HT-29 (cell line): ENCODE measurements at regions not wholly inside any gene's neighbourhood (a gene's known extent, or its start where the extent isn't known, plus 50 kb on each side); places are given as distances from the start of the nearest gene placed in this dataset.

Experiments used
- DNase-seq: peaks from one replicate; pipeline ENCODE4 v3.0.0-alpha.2; 2015; ENCODE audit warnings: low spot score

DNA sequence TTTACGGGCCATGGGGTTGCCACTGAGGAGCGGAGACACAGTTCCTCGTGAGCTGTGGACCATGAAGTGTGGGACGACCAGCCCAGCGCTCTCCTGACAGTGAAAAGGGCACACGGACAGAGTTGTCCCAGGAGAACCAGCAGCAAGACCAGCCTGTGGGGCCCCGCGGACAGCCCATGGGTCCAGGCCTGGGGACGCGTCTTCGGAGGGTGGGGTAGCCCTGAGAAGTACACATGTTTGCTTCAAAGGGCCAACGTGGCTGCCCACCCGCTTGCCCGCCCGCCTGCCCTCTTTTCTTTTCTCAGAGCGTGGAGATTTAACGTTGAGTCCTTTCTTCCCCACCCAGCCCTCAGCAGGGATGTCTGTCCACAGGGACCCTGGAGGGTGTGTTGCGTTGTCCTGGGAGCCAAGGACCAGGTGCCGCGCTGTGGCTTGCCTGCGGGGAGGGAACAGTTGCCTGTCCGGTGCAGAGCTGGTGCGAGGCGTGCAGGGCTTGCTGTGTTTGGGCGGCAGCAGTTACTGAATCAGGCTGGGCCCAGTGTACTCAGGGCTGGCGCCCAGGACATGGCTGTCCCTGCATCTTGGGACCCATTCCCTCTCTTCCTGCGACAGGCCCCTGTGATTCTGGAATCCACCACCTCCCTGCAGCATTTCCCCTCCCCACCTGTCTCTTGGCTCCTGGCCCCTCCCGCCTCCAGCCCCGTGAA lies 120.1 kb upstream of the HDAC4 start:
- DNase-seq = no peak

DNA sequence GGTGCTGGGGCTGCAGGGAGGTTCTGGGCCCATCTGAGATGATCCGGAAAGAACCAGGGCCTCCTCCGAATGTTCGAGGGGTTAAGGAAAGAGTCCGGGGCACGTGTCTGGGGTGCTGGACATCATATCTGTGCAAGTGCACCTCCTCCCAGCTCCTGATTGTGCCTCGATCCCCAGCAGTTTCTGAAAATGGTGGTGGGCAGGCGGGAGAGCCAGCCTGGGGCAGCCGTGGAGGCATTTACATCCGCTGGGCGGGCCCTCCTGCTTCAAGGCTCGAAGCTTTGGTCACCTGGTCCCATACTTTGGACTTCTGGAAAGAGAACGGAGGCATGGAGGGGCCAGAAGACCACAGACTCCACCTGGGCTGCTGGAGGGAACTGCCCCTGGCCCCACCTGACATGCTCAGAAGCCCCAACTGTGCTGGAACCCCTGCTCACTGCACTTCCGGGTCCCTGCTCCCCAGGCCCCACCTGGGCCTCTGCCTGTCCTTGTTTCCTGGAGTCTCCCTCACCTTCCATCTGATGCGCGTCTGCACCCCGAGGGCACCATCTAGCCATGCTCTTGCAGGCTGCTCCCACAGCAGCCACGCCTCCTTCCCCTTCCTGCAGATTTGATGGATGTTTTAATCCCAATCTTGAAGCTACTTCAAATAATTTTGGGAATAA lies 119.2 kb upstream of the HDAC4 start:
- no peak for DNase-seq

DNA sequence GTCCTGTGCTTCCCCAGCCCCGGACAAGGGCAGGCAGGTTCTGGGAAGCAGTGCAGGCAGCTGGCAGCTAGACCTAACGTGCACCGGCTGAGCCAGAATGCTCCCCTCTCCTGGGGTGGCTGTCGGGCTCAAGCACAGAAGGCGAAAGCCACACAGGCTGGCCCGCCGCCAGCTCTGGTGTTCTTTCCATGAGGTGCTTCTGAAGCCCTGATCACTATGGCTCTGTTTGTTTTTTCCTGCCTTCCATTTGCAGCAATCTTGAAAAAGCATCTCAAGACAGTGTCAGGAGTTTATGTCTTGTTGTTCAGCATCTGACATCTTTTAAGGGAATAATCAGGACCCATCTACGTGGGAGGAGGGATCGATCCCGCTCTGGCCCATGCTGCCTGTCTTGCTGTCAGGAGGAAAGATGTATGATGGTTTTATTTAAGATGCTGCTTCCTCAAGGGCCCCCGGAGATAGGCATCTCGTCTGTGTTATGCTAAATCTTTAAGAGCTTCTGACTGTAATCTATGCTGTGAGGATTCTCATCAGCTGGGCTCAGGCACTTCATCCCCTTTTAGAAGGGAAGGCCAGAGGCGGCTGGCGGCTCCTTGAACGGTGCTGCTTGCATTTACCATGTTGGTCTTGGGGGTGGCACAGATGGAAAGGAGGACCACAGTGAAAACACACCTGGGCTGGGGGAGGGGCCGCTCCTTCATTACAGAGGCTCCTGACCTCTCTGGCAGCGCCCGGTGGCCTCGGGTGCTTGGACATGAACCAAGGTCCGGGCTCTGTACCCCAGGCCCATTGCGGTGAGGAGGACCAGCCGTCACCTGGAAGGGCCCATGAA lies 118.5 kb upstream of the HDAC4 start:
- no peak for DNase-seq

DNA sequence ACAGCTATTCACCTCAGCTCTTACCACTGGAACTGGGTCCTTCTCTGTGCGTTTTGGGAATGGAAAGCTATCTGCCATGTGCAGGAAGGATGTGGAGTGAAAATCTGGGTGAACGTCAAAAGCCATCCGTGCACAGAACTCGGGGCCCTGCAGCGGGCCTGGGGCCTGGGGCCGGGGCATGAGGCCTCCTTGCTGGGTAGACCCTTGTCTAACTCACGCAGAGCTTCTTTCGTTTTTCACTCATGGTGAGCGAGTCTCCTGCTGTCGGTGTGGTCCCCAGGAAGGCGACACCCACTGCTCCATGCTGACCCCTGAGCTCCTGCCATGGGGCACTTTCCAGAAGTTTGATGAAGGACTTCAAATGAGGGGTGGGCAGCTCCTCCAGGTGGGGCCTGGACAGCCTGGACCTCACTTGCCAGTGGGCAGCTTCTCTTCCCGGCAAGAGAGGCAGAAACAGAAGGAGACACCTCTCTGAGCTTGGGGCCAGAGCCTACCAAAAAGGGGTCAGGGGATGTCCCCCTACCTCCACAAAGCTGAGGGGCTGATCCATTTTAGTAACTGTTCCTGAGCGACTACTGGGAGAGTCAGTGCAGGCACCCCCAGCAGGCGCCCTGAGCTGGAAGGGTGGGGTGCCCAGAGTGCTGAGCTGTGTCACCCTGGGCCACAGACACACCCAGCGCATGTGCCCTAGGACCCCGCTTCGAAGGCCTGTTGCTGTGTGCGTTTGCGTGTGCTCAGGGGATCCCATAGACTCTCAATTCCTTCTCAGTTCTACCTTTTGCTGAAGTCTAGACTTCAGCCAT lies 117.7 kb upstream of the HDAC4 start:
- DNase-seq = no peak

DNA sequence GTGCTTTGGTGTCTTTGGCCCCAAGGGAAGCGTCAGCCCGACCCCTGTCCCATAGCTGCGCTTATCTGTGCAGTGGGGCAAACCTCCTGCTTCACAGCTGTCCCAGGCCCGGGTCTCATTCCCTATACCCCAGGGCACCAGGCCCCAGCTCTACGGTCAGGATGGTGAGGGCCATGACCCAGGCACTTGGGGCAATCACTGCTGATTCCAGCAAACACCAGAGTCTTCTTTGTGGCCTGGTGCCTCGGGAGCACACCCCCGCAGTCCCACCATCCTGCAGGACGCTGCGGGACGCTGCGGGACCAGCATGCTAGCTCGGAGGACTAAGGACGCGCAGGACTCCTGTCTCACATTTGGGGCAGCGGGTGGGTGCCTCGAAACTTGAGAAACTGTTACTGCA lies 116.9 kb upstream of the HDAC4 start:
- DNase-seq = no peak

DNA sequence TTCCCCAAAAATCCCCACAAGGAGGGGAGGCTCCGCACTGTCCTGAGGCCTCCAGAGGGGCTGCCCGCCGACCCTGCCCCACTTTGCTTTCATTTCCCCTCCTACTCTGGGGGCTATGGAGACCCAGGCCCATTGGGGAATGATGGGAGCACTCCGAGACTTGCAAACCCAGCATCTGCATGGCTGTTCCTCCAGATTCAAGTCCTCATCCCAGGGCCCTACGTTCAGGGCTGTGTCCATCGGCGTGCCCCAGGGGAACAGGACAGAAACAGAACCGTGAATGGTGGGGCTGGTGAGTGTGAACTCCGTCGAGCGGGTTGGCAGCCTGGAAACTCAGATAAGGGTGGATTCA lies 116.1 kb upstream of the HDAC4 start:
- DNase-seq = no peak

DNA sequence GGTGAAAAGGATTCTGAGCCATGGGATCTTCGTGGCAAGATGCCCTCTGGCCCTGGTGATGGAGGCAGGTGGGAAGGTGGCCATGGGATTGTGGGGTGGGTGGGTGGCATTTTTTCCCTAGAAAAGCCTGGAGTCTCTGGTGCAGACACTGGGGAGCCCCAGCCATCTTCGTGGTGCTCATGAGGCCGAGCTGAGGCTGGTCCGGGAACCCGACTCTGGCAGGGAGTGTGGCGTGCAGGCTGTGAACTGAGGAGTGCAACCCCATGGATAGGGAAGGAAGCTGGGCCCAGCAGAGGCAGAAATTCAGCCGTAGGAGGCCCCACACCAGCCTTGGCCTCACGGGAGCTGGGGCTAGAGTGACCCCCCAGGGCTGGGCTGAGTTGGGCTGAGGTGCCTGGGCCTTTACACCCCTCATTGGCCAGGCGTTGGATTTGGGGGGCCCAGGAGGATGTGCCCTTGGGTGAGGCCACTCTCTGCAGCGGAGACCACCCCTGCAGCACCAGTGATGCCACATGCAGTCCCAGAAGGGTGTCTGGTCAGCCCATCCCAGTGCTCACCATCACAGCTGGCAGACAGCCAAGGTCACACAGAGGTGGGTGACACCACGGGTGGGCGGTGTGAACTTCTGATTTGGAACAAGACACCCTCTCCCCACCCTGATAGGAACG lies 115.6 kb upstream of the HDAC4 start:
- no peak for DNase-seq

DNA sequence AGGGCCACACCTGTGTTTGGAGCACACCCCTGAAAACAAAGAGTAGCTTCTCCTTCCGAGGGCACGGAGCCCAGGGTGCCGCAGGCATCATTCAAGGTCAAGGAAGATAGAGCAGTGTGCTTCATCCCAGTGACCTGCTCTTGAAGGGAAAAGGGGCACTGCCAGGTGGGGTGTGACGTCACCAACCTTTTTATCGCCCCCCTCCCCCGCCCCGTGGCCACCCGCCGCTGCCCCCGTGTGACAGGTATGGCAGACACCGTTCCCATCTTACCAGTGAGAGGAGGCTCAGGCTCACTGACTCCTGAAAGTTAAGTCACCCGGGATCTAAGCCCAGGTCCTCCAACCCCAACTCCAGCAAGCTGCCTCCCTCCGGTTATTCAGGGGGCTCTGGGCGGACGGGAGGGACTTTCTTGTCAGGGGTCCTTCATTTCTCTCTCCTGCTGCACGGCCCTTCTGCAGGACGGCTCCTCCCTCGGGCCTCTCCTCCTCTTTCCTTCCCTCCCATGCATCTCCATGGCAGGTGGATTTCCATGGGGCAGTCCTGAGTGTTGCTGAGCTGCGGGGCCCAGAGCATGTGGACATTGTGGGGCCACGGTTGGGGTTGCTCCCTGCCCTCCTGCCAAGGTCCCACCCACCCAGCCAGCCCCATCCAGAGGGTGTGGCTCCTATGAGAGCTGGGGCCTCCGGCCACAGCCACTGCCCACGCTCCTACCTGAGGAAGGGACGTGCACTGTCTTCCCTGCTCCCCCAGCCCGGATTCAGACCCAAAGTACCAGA lies 114.1 kb upstream of the HDAC4 start:
- DNase-seq = no peak

DNA sequence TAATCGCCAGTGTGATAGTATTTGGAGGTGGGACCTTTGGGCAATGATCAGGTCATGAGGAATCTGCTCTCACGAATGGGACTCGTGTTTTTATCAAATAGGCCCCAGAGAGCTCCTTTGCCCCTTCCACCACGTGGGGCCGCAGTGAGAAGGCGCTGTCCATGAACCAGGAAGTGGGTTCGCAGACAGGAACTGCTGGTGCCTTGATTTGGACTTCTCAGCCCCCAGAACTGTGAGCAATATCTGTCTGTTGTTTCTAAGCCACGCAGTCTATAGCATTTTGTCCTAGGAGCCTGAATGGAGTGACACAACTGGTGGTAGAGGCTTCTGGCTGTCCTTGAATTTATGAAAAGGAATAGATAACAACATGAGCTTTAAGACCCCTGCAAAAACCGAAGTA lies 111.2 kb upstream of the HDAC4 start:
- DNase-seq = no peak

DNA sequence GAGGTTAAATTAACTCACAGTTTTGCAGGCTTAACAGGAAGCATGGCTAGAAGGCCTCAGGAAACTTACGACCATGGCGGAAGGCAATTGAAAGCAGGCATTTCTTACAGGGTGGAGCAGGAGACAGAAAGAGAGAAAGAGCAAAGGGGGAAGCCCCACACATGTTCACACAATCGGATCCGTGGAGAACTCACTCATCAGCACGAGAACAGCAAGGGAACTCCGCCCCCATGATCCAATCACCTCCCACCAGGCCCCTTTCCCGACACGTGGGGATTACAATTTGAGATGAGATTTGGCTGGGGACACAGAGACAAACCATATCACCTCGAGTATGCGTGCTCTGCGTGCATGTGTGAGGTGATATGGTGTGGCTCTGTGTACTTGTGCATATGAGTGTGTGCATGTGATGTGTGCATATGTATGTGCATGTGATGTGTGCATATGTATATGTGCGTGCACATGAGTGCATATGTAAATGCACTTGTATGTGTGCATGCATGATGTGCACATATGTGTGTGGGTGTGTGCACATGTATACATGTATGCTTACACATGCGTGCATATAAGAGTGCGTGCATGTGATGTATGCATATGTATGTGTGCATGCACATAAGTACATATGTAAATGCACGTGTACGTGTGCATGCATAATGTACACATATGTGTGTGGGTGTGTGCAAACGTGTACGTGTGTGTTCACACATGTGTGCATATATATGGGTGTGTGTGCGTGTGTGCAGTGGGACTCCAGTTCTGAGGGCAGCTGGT lies 108.7 kb upstream of the HDAC4 start:
- no peak for DNase-seq

DNA sequence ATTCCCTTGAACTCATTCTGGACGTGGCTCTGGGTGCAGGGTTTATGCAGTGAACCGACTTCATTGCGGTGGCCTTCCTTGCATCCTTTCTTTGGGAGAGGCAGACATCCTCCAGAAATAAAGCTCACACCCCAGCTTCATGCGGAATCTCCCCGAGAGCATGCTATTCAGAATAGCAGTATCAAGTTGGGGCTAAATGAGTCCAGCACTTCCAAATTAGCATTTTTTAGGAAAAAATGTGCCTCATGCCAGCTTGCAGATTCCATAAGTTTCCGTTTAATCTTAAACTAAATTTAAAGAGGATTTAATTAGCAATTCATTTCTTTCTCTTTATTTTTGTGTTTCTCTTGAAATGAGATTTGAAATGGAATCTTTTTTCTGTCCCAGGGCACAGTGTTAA lies 107.4 kb upstream of the HDAC4 start:
- no peak for DNase-seq

DNA sequence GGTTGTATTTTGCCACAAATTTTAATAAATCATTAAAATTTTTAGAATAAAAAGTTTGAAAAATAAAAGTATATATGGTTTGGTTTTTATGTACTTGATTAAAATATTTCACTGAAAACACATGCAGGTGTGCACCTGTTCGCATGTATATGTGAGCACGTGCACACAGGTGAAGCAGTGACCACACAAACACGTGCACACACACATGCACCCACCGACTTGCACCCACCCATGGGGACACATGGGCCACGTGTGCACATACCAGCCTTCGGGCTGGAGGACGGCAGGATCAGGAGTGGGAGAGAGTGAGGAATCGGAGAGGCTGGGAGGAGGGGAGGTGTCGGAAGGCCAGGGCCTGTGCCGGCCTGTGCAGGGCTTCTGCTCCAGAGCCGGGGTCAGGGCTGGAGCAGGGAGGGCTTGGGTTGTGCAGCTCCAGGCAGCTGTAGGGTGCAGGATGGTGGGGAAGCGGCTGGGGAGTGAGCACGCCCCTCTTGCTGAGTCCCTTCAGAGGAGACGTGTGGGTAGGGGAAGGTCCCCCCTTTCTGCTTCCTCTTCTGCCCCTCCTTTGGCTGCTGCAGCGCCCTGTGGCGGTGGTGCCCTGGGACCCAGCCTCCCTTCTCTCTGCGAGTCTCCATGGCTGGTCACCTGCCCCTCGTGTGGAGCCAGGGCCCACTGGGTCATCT lies 106.9 kb upstream of the HDAC4 start:
- no peak for DNase-seq

DNA sequence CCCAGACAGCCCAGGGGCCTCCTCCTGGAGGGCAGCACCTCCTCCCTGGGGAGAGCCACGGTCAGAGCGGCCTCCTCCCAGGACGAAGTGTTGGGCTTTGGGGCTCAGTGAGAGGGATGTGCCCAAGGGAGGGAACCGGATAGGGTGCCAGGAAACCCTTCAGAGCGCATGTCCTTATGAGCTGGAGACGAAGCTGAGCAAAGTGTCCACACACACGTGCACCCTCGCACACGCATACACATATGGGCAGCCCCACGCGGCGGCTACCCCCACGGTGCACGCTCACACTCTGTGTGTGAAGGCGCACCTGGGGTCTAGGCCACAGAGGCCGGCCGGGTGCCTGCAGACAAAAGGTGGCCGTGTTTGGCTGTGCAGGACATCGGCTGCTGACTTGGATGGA lies 106.1 kb upstream of the HDAC4 start:
- DNase-seq = no peak

DNA sequence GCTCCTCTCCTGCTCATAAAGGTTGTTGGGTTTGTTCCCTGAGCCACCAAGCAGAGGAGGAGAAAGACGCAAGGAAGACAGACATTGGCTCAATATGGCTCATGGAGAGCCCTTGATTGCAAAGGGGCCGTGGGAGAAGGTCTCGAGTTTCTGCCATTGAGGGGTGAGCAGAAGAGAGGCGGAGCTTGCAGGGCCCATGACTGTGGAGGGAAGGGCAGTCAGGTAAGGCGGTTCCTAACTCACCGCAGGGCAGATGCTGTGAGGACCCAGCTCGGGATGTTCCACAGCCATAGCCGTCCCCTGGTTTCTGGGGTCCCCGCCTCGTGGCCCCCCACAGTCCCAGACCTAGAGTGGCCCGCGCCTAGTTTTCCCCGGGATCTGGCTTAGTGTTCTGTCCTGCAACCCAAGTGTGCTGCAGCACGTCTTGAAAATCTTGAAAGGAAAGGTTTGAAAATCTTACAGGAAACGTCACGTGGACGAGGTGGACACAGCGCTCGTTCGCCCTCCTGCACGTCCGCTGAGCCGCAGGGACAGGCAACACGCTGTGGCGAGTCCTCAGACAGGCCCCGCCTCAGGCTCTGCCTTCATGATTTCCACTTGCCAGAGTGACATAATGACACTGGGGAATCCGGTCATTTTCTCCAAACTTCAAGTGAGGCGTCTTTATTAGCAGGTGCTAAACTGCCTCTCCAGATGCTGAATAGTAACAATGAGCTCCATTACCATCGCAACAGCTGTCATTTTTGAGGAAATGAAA lies 105.5 kb upstream of the HDAC4 start:
- DNase-seq = no peak

DNA sequence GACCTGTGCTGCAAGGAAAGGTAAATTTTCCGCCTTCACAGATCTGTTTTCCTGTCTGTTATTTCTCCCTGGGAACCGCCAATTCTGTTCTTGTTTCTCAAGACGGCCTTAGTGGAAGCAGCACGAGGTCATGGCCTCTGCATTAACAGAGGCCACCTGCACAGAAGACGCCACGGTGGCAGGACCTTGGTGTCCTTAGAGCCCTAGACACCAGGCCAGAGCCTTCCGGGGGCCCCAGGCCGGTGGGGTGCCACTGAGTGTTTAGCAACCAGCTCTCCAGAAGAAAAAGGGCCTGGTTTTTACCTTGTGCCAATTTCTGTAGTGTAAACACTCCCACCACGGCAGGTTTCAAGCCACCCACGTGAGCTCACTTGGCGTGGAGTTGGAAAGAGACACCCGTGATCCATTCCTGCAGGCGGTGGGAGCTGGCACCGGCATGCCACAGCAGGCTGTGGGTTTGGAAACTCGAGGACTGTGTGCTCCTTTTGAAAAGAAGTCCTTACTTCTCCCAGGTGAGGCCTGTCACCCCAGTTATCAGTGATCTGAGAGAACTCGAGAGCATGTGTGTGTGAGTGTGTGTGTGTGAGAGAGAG lies 103.9 kb upstream of the HDAC4 start:
- no peak for DNase-seq

DNA sequence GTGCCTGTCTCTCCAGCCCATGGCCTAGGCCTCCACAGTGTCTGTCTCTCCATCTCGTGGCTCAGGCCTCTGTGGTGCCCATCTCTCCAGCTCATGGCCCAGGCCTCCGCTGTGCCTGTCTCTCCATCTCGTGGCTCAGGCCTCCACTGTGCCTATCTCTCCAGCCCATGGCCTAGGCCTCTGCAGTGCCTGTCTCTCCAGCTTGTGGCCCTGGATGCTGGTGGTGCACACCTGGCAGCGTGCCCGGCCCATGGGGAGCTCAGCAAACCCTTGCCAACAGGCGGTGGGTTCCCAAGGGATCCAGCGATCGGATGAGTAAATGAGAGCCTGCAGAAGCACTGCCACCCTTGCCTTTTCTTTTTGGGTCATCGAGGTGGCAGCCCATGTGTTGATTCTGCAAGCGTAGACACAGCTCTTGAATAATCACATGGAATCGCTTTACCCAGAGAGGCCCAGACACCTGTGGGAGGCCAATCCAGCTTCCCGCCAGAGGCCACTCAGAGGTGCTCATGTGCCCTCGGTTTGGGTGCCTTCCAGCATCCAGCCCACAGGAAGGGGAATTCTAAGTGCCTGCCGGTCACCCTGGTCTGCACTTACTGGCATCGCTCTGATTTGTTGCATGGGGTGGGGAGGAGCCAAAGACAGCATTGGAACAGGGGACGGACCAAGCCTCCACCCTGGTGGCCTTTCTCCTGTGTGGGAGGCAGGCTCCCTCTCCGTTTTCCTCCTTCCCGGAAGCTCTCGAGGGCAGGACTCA lies 101.8 kb upstream of the HDAC4 start:
- DNase-seq = no peak
